Astrocyte (in vitro differentiated cells and primary cell): ENCODE measurements at regions not wholly inside any gene's neighbourhood (a gene's known extent, or its start where the extent isn't known, plus 50 kb on each side); places are given as distances from the start of the nearest gene placed in this dataset.
"Not testable (repeated sequence)": the region's sequence is repeated elsewhere in the genome, so short reads cannot be mapped to it uniquely, and the experiment has no call there.

Source experiments
- DNase-seq: peaks from one replicate; pipeline ENCODE4 v3.0.0-alpha.2; 2010; ENCODE audit warnings: low read depth
- FAIRE-seq: peaks from 2 replicates; lab custom pipeline; 2011; peaks lifted over from hg19 to GRCh38; lab: Jason Lieb, UNC
- H2AFZ ChIP-seq: 2 replicates; pipeline ENCODE4 v1.6.0; 2012; ENCODE audit warnings: low read depth, low read length, inconsistent platforms
- H3K27ac ChIP-seq: 2 replicates; pipeline ENCODE4 v1.5.1; 2011; ENCODE audit warnings: low read depth, low read length, inconsistent platforms
- H3K27me3 ChIP-seq: 2 replicates; pipeline ENCODE4 v1.6.0; 2011; ENCODE audit warnings: low read length, inconsistent platforms; ENCODE audit not compliant: insufficient read depth
- H3K36me3 ChIP-seq: 2 replicates; pipeline ENCODE4 v1.5.1; 2011; ENCODE audit warnings: low read length, inconsistent platforms; ENCODE audit not compliant: insufficient read depth
- H3K4me1 ChIP-seq: 2 replicates; pipeline ENCODE4 v1.5.1; 2011; ENCODE audit warnings: low read length, inconsistent platforms; ENCODE audit not compliant: insufficient read depth
- H3K4me2 ChIP-seq: 2 replicates; pipeline ENCODE4 v1.6.0; 2012; ENCODE audit warnings: low read length, inconsistent platforms
- H3K4me3 ChIP-seq: 2 replicates; pipeline ENCODE4 v1.5.1; 2011; ENCODE audit warnings: low read depth, mild to moderate bottlenecking, low read length, inconsistent platforms; ENCODE audit not compliant: insufficient read depth
- H3K79me2 ChIP-seq: 2 replicates; pipeline ENCODE4 v1.6.0; 2012; ENCODE audit warnings: mild to moderate bottlenecking, low read length, inconsistent platforms; ENCODE audit not compliant: insufficient read depth
- H3K9ac ChIP-seq: 2 replicates; pipeline ENCODE4 v1.6.0; 2012; ENCODE audit warnings: mild to moderate bottlenecking, low read length, inconsistent platforms
- H3K9me3 ChIP-seq: 2 replicates; pipeline ENCODE4 v1.5.1; 2012; ENCODE audit warnings: low read depth, mild to moderate bottlenecking, low read length, inconsistent platforms; ENCODE audit not compliant: insufficient read depth
- H4K20me1 ChIP-seq: 2 replicates; pipeline ENCODE4 v1.6.0; 2012; ENCODE audit warnings: low read length, inconsistent platforms; ENCODE audit not compliant: insufficient read depth
- H3K27ac Mint-ChIP-seq: one replicate; pipeline ENCODE4 v1.8.0; 2021; ENCODE audit warnings: mild to moderate bottlenecking, mixed read lengths; ENCODE audit not compliant: unreplicated experiment
- H3K27me3 Mint-ChIP-seq: one replicate; pipeline ENCODE4 v1.8.0; 2021; ENCODE audit warnings: low read depth, mixed read lengths; ENCODE audit not compliant: unreplicated experiment
- H3K36me3 Mint-ChIP-seq: one replicate; pipeline ENCODE4 v1.8.0; 2021; ENCODE audit warnings: low read depth, mixed read lengths; ENCODE audit not compliant: unreplicated experiment
- H3K4me1 Mint-ChIP-seq: one replicate; pipeline ENCODE4 v1.8.0; 2021; ENCODE audit warnings: low read depth, mixed read lengths; ENCODE audit not compliant: unreplicated experiment
- H3K4me3 Mint-ChIP-seq: one replicate; pipeline ENCODE4 v1.8.0; 2021; ENCODE audit warnings: mild to moderate bottlenecking, moderate library complexity, mixed read lengths; ENCODE audit not compliant: unreplicated experiment
- H3K9me3 Mint-ChIP-seq: one replicate; pipeline ENCODE4 v1.8.0; 2021; ENCODE audit warnings: mild to moderate bottlenecking, mixed read lengths; ENCODE audit not compliant: unreplicated experiment
- CTCF ChIP-seq: IDR thresholded peaks from 2 replicates; pipeline ENCODE4 v1.5.1; 2011; ENCODE audit warnings: low read depth, mild to moderate bottlenecking, inconsistent platforms, low read length, moderate library complexity; ENCODE audit not compliant: insufficient read depth
- EZH2 ChIP-seq: IDR thresholded peaks from 2 replicates; pipeline ENCODE4 v1.6.1; 2012; ENCODE audit warnings: mild to moderate bottlenecking, low read length, inconsistent platforms; ENCODE audit not compliant: insufficient read depth

GRCh38 chr16:22719945-22720344 is 94.0 kb upstream of the HS3ST2 start:
- Histone ChIP-seq H3K79me2 (no peaks in the 10 kb centered on the region), H3K27me3 (no peaks in the 10 kb centered on the region), H3K4me3 (no peak overlapping the region), H3K4me1 (no peaks in the 10 kb centered on the region), H3K27ac (no peak overlapping the region), H4K20me1 (no peaks in the 10 kb centered on the region), H3K4me2 (no peak overlapping the region), H2AFZ (no peak overlapping the region), H3K36me3 (no peaks in the 10 kb centered on the region), H3K9ac (no peak overlapping the region), H3K9me3 (peaks cover 2% of the 10 kb centered on the region)
- H3K9me3 Mint-ChIP-seq, result peaks cover 4% of the 10 kb centered on the region
- peaks cover 8% of the 10 kb centered on the region for H3K27me3 Mint-ChIP-seq
- H3K4me3 Mint-ChIP-seq, result no peak overlapping the region
- no peaks in the 10 kb centered on the region for H3K36me3 Mint-ChIP-seq
- no peak for TF ChIP-seq CTCF
- no peak for TF ChIP-seq EZH2
- H3K4me1 Mint-ChIP-seq, result peaks cover 7% of the 10 kb centered on the region
- DNase-seq (no peak), FAIRE-seq (no peak)
- H3K27ac Mint-ChIP-seq, result no peak overlapping the region

GRCh38 chr16:22721511-22722100 is 92.4 kb upstream of the HS3ST2 start:
- Histone ChIP-seq H3K9me3 (peaks cover 2% of the 10 kb centered on the region), H3K36me3 (no peaks in the 10 kb centered on the region), H3K4me1 (no peaks in the 10 kb centered on the region), H3K79me2 (no peaks in the 10 kb centered on the region), H3K27me3 (no peaks in the 10 kb centered on the region), H3K9ac (no peak overlapping the region), H3K4me3 (no peak overlapping the region), H4K20me1 (no peaks in the 10 kb centered on the region), H2AFZ (no peak overlapping the region), H3K4me2 (no peak overlapping the region), H3K27ac (no peak overlapping the region)
- FAIRE-seq, result no peak
- Mint-ChIP-seq H3K27ac (no peak overlapping the region), H3K9me3 (peaks cover 2% of the 10 kb centered on the region), H3K27me3 (peaks cover 8% of the 10 kb centered on the region), H3K4me3 (no peak overlapping the region), H3K36me3 (no peaks in the 10 kb centered on the region), H3K4me1 (peaks cover 7% of the 10 kb centered on the region)
- TF ChIP-seq EZH2, result no peak
- no peak for TF ChIP-seq CTCF
- no peak for DNase-seq

- H3K4me1 Mint-ChIP-seq, H2AFZ ChIP-seq, H3K9me3 Mint-ChIP-seq, H3K4me3 Mint-ChIP-seq, H3K79me2 ChIP-seq, DNase-seq, H3K27me3 ChIP-seq, H4K20me1 ChIP-seq, H3K27me3 Mint-ChIP-seq, H3K4me1 ChIP-seq, H3K36me3 ChIP-seq, FAIRE-seq, H3K9me3 ChIP-seq, H3K27ac Mint-ChIP-seq, H3K4me2 ChIP-seq, H3K27ac ChIP-seq, H3K4me3 ChIP-seq, H3K36me3 Mint-ChIP-seq, H3K9ac ChIP-seq: not testable (repeated sequence)
Observed at GRCh38 chr16:22722551-22723541, 91.1 kb upstream of the HS3ST2 start.
